ENCODE measurements at regions not wholly inside any gene's neighbourhood (a gene's known extent, or its start where the extent isn't known, plus 50 kb on each side); places are given as distances from the start of the nearest gene placed in this dataset.

GRCh38 chr4:176568238-176568637 lies 224.5 kb downstream of the VEGFC start:
- no peak overlapping the region for H3K4me2 ChIP-seq (ENCODE audit: low read length, poor library complexity, severe bottlenecking)
- H4K91ac ChIP-seq (ENCODE audit: low read length): no peak overlapping the region
- no peak overlapping the region for H3K27ac ChIP-seq (ENCODE audit: low read length, poor library complexity, severe bottlenecking)
- H3K23ac ChIP-seq (ENCODE audit: low read length in 2 of 2): no peak overlapping the region
- no peaks in the 10 kb centered on the region for H3K27me3 ChIP-seq (ENCODE audit: control insufficient read depth in 1 of 2, insufficient read depth in 1 of 2, low read length in 2 of 2)
- H3K4me1 ChIP-seq (ENCODE audit: control insufficient read depth, insufficient read depth, low read depth, low read length): no peaks in the 10 kb centered on the region
- WGBS: 89% methylated on average over 3 of the region's 4 CpGs
- H3K18ac ChIP-seq (ENCODE audit: low read depth in 1 of 2, low read length in 2 of 2): no peak overlapping the region
- H3K9ac ChIP-seq (ENCODE audit: low read length): no peak overlapping the region
- no peak overlapping the region for H2AFZ ChIP-seq (ENCODE audit: low read depth, low read length)
- no peaks in the 10 kb centered on the region for H3K9me3 ChIP-seq (ENCODE audit: control insufficient read depth, low read length)
- no peaks in the 10 kb centered on the region for H3K36me3 ChIP-seq (ENCODE audit: control insufficient read depth in 1 of 2, insufficient read depth in 2 of 2, low read depth in 1 of 2, low read length in 2 of 2)
- no peak overlapping the region for H3K14ac ChIP-seq (ENCODE audit: low read length in 2 of 2)
- DNase-seq: no peak
- H2BK15ac ChIP-seq (ENCODE audit: low read depth, poor library complexity, severe bottlenecking): no peak overlapping the region
- no peak overlapping the region for H3K4me3 ChIP-seq (ENCODE audit: insufficient read depth in 1 of 2, low read depth in 1 of 2, low read length in 2 of 2)
- H2AK5ac ChIP-seq (ENCODE audit: low read length, severe bottlenecking): no peak overlapping the region
- H4K8ac ChIP-seq (ENCODE audit: low read length): no peak overlapping the region
- no peak overlapping the region for H2BK120ac ChIP-seq (ENCODE audit: low read depth, low read length)
- no peak overlapping the region for H3K4ac ChIP-seq (ENCODE audit: low read depth in 1 of 2, low read length in 2 of 2)
- H2BK12ac ChIP-seq (ENCODE audit: low read length in 2 of 2): no peak overlapping the region
- no peaks in the 10 kb centered on the region for H3K79me1 ChIP-seq (replicated peaks; ENCODE audit: low read length, poor library complexity, severe bottlenecking)
- H2BK5ac ChIP-seq (ENCODE audit: low read depth, low read length, poor library complexity, severe bottlenecking): no peak overlapping the region

GRCh38 chr4:176569301-176569700 lies 223.4 kb downstream of the VEGFC start:
- WGBS: no CpG with 5 or more reads among the region's 2 CpGs
- no peak overlapping the region for H3K4me3 ChIP-seq (ENCODE audit: insufficient read depth in 1 of 2, low read depth in 1 of 2, low read length in 2 of 2)

GRCh38 chr4:176571206-176571605 lies 221.5 kb downstream of the VEGFC start:
- no peak overlapping the region for H2BK5ac ChIP-seq (ENCODE audit: low read depth, low read length, poor library complexity, severe bottlenecking)
- 88% methylated on average over 6 of the region's 6 CpGs for whole genome bisulfite sequencing
- H3K27ac ChIP-seq (ENCODE audit: low read length, poor library complexity, severe bottlenecking): no peak overlapping the region
- H4K91ac ChIP-seq (ENCODE audit: low read length): no peak overlapping the region
- H3K9ac ChIP-seq (ENCODE audit: low read length): no peak overlapping the region
- H3K36me3 ChIP-seq (ENCODE audit: control insufficient read depth in 1 of 2, insufficient read depth in 2 of 2, low read depth in 1 of 2, low read length in 2 of 2): no peaks in the 10 kb centered on the region
- no peaks in the 10 kb centered on the region for H3K4me1 ChIP-seq (ENCODE audit: control insufficient read depth, insufficient read depth, low read depth, low read length)
- no peak overlapping the region for H3K4ac ChIP-seq (ENCODE audit: low read depth in 1 of 2, low read length in 2 of 2)
- H3K9me3 ChIP-seq (ENCODE audit: control insufficient read depth, low read length): no peaks in the 10 kb centered on the region
- no peak overlapping the region for H4K8ac ChIP-seq (ENCODE audit: low read length)
- H3K18ac ChIP-seq (ENCODE audit: low read depth in 1 of 2, low read length in 2 of 2): no peak overlapping the region
- no peak overlapping the region for H3K4me2 ChIP-seq (ENCODE audit: low read length, poor library complexity, severe bottlenecking)
- no peak overlapping the region for H3K23ac ChIP-seq (ENCODE audit: low read length in 2 of 2)
- H2AFZ ChIP-seq (ENCODE audit: low read depth, low read length): no peak overlapping the region
- no peak overlapping the region for H2BK120ac ChIP-seq (ENCODE audit: low read depth, low read length)
- H3K14ac ChIP-seq (ENCODE audit: low read length in 2 of 2): no peak overlapping the region
- no peak overlapping the region for H2BK12ac ChIP-seq (ENCODE audit: low read length in 2 of 2)
- H2AK5ac ChIP-seq (ENCODE audit: low read length, severe bottlenecking): no peak overlapping the region
- no peaks in the 10 kb centered on the region for H3K27me3 ChIP-seq (ENCODE audit: control insufficient read depth in 1 of 2, insufficient read depth in 1 of 2, low read length in 2 of 2)
- H3K4me3 ChIP-seq (ENCODE audit: insufficient read depth in 1 of 2, low read depth in 1 of 2, low read length in 2 of 2): no peak overlapping the region
- no peak for DNase-seq
- no peak overlapping the region for H2BK15ac ChIP-seq (ENCODE audit: low read depth, poor library complexity, severe bottlenecking)
- no peaks in the 10 kb centered on the region for H3K79me1 ChIP-seq (replicated peaks; ENCODE audit: low read length, poor library complexity, severe bottlenecking)

More at GRCh38 chr4:176569301-176569700, 223.4 kb downstream of the VEGFC start:
- H2BK120ac ChIP-seq (ENCODE audit: low read depth, low read length): no peak overlapping the region
- DNase-seq: no peak
- H2AK5ac ChIP-seq (ENCODE audit: low read length, severe bottlenecking): no peak overlapping the region
- no peak overlapping the region for H2AFZ ChIP-seq (ENCODE audit: low read depth, low read length)
- no peak overlapping the region for H3K23ac ChIP-seq (ENCODE audit: low read length in 2 of 2)
- no peak overlapping the region for H2BK15ac ChIP-seq (ENCODE audit: low read depth, poor library complexity, severe bottlenecking)
- H4K91ac ChIP-seq (ENCODE audit: low read length): no peak overlapping the region
- no peaks in the 10 kb centered on the region for H3K4me1 ChIP-seq (ENCODE audit: control insufficient read depth, insufficient read depth, low read depth, low read length)
- no peaks in the 10 kb centered on the region for H3K36me3 ChIP-seq (ENCODE audit: control insufficient read depth in 1 of 2, insufficient read depth in 2 of 2, low read depth in 1 of 2, low read length in 2 of 2)
- no peak overlapping the region for H2BK5ac ChIP-seq (ENCODE audit: low read depth, low read length, poor library complexity, severe bottlenecking)
- no peaks in the 10 kb centered on the region for H3K79me1 ChIP-seq (replicated peaks; ENCODE audit: low read length, poor library complexity, severe bottlenecking)
- no peak overlapping the region for H2BK12ac ChIP-seq (ENCODE audit: low read length in 2 of 2)
- no peak overlapping the region for H3K4me2 ChIP-seq (ENCODE audit: low read length, poor library complexity, severe bottlenecking)
- no peak overlapping the region for H3K4ac ChIP-seq (ENCODE audit: low read depth in 1 of 2, low read length in 2 of 2)
- H3K14ac ChIP-seq (ENCODE audit: low read length in 2 of 2): no peak overlapping the region
- no peaks in the 10 kb centered on the region for H3K9me3 ChIP-seq (ENCODE audit: control insufficient read depth, low read length)
- no peaks in the 10 kb centered on the region for H3K27me3 ChIP-seq (ENCODE audit: control insufficient read depth in 1 of 2, insufficient read depth in 1 of 2, low read length in 2 of 2)
- H3K27ac ChIP-seq (ENCODE audit: low read length, poor library complexity, severe bottlenecking): no peak overlapping the region
- H4K8ac ChIP-seq (ENCODE audit: low read length): no peak overlapping the region
- H3K9ac ChIP-seq (ENCODE audit: low read length): no peak overlapping the region
- H3K18ac ChIP-seq (ENCODE audit: low read depth in 1 of 2, low read length in 2 of 2): no peak overlapping the region

GRCh38 chr4:176575141-176575730 lies 217.5 kb downstream of the VEGFC start:
- H2AK5ac ChIP-seq (ENCODE audit: low read length, severe bottlenecking): no peak overlapping the region
- no peak overlapping the region for H3K27ac ChIP-seq (ENCODE audit: low read length, poor library complexity, severe bottlenecking)
- no peak overlapping the region for H2AFZ ChIP-seq (ENCODE audit: low read depth, low read length)
- no peak overlapping the region for H3K18ac ChIP-seq (ENCODE audit: low read depth in 1 of 2, low read length in 2 of 2)
- no peak overlapping the region for H3K9ac ChIP-seq (ENCODE audit: low read length)
- H2BK120ac ChIP-seq (ENCODE audit: low read depth, low read length): no peak overlapping the region
- H3K23ac ChIP-seq (ENCODE audit: low read length in 2 of 2): no peak overlapping the region
- 65% methylated on average over 2 of the region's 2 CpGs for WGBS
- no peak overlapping the region for H3K4me3 ChIP-seq (ENCODE audit: insufficient read depth in 1 of 2, low read depth in 1 of 2, low read length in 2 of 2)
- H3K14ac ChIP-seq (ENCODE audit: low read length in 2 of 2): no peak overlapping the region
- no peaks in the 10 kb centered on the region for H3K36me3 ChIP-seq (ENCODE audit: control insufficient read depth in 1 of 2, insufficient read depth in 2 of 2, low read depth in 1 of 2, low read length in 2 of 2)
- no peak overlapping the region for H3K4me2 ChIP-seq (ENCODE audit: low read length, poor library complexity, severe bottlenecking)
- no peaks in the 10 kb centered on the region for H3K79me1 ChIP-seq (replicated peaks; ENCODE audit: low read length, poor library complexity, severe bottlenecking)
- H2BK5ac ChIP-seq (ENCODE audit: low read depth, low read length, poor library complexity, severe bottlenecking): no peak overlapping the region
- no peaks in the 10 kb centered on the region for H3K9me3 ChIP-seq (ENCODE audit: control insufficient read depth, low read length)
- H2BK15ac ChIP-seq (ENCODE audit: low read depth, poor library complexity, severe bottlenecking): no peak overlapping the region
- no peaks in the 10 kb centered on the region for H3K27me3 ChIP-seq (ENCODE audit: control insufficient read depth in 1 of 2, insufficient read depth in 1 of 2, low read length in 2 of 2)
- no peaks in the 10 kb centered on the region for H3K4me1 ChIP-seq (ENCODE audit: control insufficient read depth, insufficient read depth, low read depth, low read length)
- no peak overlapping the region for H4K8ac ChIP-seq (ENCODE audit: low read length)
- no peak overlapping the region for H2BK12ac ChIP-seq (ENCODE audit: low read length in 2 of 2)
- no peak overlapping the region for H3K4ac ChIP-seq (ENCODE audit: low read depth in 1 of 2, low read length in 2 of 2)
- H4K91ac ChIP-seq (ENCODE audit: low read length): no peak overlapping the region
- peak; percentile 36 for DNase-seq

Measured in mesenchymal stem cell (in vitro differentiated cells and primary cell).